ENCODE measurements at regions not wholly inside any gene's neighbourhood (a gene's known extent, or its start where the extent isn't known, plus 50 kb on each side); places are given as distances from the start of the nearest gene placed in this dataset.

DNA sequence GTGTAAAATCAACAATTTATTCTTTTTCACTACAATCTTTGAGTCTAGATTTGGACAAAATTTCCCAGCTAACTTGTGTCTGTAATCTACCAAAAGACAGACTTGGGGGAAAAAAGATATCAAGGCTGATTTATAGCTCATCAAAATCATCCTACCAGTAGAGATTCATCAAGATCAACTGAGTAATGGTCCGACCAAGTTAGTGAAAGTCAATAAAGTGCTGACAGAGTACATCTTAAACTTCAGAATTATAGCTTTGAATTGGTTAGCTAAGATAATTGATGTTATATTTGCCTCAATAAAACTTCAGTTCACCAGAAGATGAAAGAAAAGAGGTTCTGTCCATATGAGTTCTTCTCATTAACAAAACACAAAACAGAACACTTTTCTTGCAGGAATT lies 207.1 kb upstream of the KYNU start:
- Histone ChIP-seq H3K4me1 (ENCODE audit: insufficient read depth, low read length, poor library complexity, severe bottlenecking) (peaks cover 4% of the 10 kb centered on the region), H3K27me3 (replicated peaks; ENCODE audit: insufficient read depth, low read depth, low read length, poor library complexity) (no peaks in the 10 kb centered on the region), H3K36me3 (ENCODE audit: insufficient read depth, low read length, poor library complexity, severe bottlenecking) (no peaks in the 10 kb centered on the region), H3K9me3 (ENCODE audit: low read depth, low read length, poor library complexity, severe bottlenecking) (no peaks in the 10 kb centered on the region), H3K4me3 (ENCODE audit: low read depth, low read length, poor library complexity, severe bottlenecking) (no peak overlapping the region), H3K27ac (ENCODE audit: low read depth, low read length, poor library complexity, severe bottlenecking) (no peak overlapping the region)
- no peak for DNase-seq (ENCODE audit: low spot score)
- BruUV-seq (replicated peaks) = no TSS peak
- ChIA-PET POLR2A (ENCODE audit: low non-redundant PET) (no interaction called here), CTCF (no interaction called here)
- no peak for TF ChIP-seq EZH2 (IDR thresholded peaks at IDR 0.05; ENCODE audit: borderline replicate concordance, low read depth, low read length, poor library complexity, severe bottlenecking)
- no peak for TF ChIP-seq CTCF (conservative IDR thresholded peaks at IDR 0.05; ENCODE audit: low read depth, low read length)
- intact Hi-C loops (cut with micrococcal nuclease; ENCODE audit: unreplicated experiment) = no loop called here

- DNase-seq (ENCODE audit: low spot score) = no peak
- Histone ChIP-seq H3K27me3 (replicated peaks; ENCODE audit: insufficient read depth, low read depth, low read length, poor library complexity) (no peaks in the 10 kb centered on the region), H3K9me3 (ENCODE audit: low read depth, low read length, poor library complexity, severe bottlenecking) (no peaks in the 10 kb centered on the region), H3K4me3 (ENCODE audit: low read depth, low read length, poor library complexity, severe bottlenecking) (no peak overlapping the region), H3K4me1 (ENCODE audit: insufficient read depth, low read length, poor library complexity, severe bottlenecking) (peaks cover 4% of the 10 kb centered on the region), H3K36me3 (ENCODE audit: insufficient read depth, low read length, poor library complexity, severe bottlenecking) (no peaks in the 10 kb centered on the region), H3K27ac (ENCODE audit: low read depth, low read length, poor library complexity, severe bottlenecking) (no peak overlapping the region)
- no TSS peak for BruUV-seq (replicated peaks)
- intact Hi-C loops (cut with micrococcal nuclease; ENCODE audit: unreplicated experiment) = no loop called here
- TF ChIP-seq CTCF (conservative IDR thresholded peaks at IDR 0.05; ENCODE audit: low read depth, low read length) = no peak
- no peak for TF ChIP-seq EZH2 (IDR thresholded peaks at IDR 0.05; ENCODE audit: borderline replicate concordance, low read depth, low read length, poor library complexity, severe bottlenecking)
- CTCF ChIA-PET = no interaction called here
- POLR2A ChIA-PET (ENCODE audit: low non-redundant PET) = no interaction called here
Observed at GRCh38 chr2:142668420-142668819, 209.0 kb upstream of the KYNU start.

GRCh38 chr2:142665241-142665640 lies 212.2 kb upstream of the KYNU start:
- TF ChIP-seq CTCF (conservative IDR thresholded peaks at IDR 0.05; ENCODE audit: low read depth, low read length) (no peak), EZH2 (IDR thresholded peaks at IDR 0.05; ENCODE audit: borderline replicate concordance, low read depth, low read length, poor library complexity, severe bottlenecking) (no peak)
- ChIA-PET CTCF (no interaction called here), POLR2A (ENCODE audit: low non-redundant PET) (no interaction called here)
- H3K27me3 ChIP-seq (replicated peaks; ENCODE audit: insufficient read depth, low read depth, low read length, poor library complexity) = no peaks in the 10 kb centered on the region
- intact Hi-C loops (cut with micrococcal nuclease; ENCODE audit: unreplicated experiment) = no loop called here
- no peak overlapping the region for H3K4me3 ChIP-seq (ENCODE audit: low read depth, low read length, poor library complexity, severe bottlenecking)
- no TSS peak for BruUV-seq (replicated peaks)
- H3K9me3 ChIP-seq (ENCODE audit: low read depth, low read length, poor library complexity, severe bottlenecking) = no peaks in the 10 kb centered on the region
- no peak overlapping the region for H3K27ac ChIP-seq (ENCODE audit: low read depth, low read length, poor library complexity, severe bottlenecking)
- DNase-seq (ENCODE audit: low spot score) = no peak
- no peaks in the 10 kb centered on the region for H3K36me3 ChIP-seq (ENCODE audit: insufficient read depth, low read length, poor library complexity, severe bottlenecking)
- H3K4me1 ChIP-seq (ENCODE audit: insufficient read depth, low read length, poor library complexity, severe bottlenecking) = peaks cover 4% of the 10 kb centered on the region
